Posterior vena cava (tissue), 2 donors: ENCODE measurements at regions not wholly inside any gene's neighbourhood (a gene's known extent, or its start where the extent isn't known, plus 50 kb on each side); places are given as distances from the start of the nearest gene placed in this dataset.
"Not testable (repeated sequence)": the region's sequence is repeated elsewhere in the genome, so short reads cannot be mapped to it uniquely, and the experiment has no call there.

Experiments used
- DNase-seq: peaks from one replicate; pipeline ENCODE4 v3.0.0-alpha.2; 2020; ENCODE audit warnings: low spot score
- intact Hi-C, 2 donors: fragments of 100-400 bp; cut with DNase I; formaldehyde crosslinking; loops; one replicate each; pipeline versions ENCODE4 v1.14.1 to v1.14.2; 2022 to 2023
- donor health status: DM: yes; HTN: yes; CAD: no.
- donor health status: DM: yes; HTN: yes; CAD: no.

- DNase-seq, result no peak
- intact Hi-C loops, result no loop called here
Observed at GRCh38 chr9:110095161-110095595, 112.8 kb downstream of the C9orf152 start.

- intact Hi-C loops, result no loop called here
- DNase-seq, result no peak
Observed at GRCh38 chr9:110095776-110096175, 112.2 kb downstream of the C9orf152 start.

- intact Hi-C loops, DNase-seq: not testable (repeated sequence)
Observed at GRCh38 chr9:110096674-110097073, 111.3 kb downstream of the C9orf152 start.

- intact Hi-C loops, result no loop called here
- DNase-seq, result no peak
Observed at GRCh38 chr9:110099236-110100095, 108.5 kb downstream of the C9orf152 start.

DNA sequence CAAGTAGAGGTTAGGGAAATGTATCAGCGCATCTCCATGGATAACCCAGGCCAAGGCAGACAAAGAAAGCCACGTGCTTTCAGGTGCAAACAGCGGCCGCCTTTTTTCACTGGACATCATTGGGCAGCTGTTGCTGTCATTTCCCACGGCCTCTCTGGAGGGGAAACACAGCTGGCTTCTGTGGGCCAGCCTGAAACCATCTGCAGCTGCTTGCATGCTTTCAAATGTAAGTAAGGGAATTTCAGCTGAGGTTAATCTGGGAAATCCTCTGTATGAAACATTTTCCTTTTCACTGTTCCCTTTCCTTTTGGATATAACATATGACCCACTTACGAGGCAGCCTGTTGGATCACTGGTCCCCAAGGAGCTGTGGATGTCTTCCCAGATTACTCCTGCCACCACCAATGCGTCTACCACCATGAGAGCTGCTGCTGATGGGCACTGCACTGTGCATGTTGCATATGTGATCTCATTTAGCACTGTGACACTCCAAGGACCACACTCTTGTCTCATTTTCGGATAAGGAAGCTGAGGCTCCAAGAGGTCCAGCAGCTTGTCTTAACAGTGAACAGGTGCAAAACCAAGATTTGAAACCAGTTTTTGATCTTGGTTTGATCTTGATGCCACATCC, 106.3 kb downstream of the C9orf152 start:
- intact Hi-C loops, result no loop called here
- DNase-seq, result no peak

DNA sequence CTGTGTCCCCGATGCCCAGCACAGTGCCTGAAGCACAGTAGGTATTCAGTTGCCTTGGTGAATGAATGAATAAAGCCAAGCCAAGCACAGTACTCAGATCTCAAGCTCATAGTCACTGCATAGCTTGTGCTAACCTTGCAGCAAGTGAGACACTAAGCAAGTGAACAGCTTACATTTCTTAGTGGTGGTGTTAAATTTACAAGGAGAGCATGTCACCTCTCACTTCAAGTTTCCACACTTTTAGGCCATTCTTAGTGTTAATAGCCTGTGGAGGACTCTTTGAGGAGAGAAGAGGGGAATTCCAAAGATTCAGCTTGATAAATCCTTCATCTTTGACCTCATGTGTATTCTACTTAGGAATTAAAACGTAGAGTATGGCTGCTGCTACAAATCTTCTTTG, 104.7 kb downstream of the C9orf152 start:
- intact Hi-C loops, result no loop called here
- no peak for DNase-seq

DNA sequence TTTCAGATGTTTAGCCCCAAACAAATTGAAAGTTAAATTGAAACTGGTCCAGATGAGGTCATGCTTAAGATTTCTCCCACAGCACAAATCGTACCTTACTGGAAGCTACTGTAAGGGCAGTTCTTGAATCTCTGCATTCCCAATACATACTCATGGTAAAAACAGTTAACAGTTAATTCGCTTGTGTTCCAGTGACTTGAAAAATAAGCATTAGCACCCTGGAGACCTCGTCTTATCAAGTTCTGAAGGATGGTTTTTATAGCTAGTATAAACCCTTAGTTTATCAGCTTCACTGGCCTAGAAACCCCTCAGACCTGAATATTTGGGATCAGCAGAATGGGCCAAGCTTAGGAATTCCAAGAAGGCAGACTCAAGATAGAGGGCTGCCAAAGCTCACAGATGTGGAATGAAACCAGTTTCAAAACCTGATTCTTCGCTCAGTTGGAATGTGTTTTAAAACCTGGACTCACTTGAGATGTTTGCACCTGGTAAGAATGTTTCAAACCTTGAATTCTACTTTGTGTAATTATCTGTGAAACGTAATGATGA, 103.6 kb downstream of the C9orf152 start:
- intact Hi-C loops, result no loop called here
- no peak for DNase-seq

- intact Hi-C loops, result no loop called here
- DNase-seq, result no peak
Observed at GRCh38 chr9:110105107-110105506, 102.9 kb downstream of the C9orf152 start.

DNA sequence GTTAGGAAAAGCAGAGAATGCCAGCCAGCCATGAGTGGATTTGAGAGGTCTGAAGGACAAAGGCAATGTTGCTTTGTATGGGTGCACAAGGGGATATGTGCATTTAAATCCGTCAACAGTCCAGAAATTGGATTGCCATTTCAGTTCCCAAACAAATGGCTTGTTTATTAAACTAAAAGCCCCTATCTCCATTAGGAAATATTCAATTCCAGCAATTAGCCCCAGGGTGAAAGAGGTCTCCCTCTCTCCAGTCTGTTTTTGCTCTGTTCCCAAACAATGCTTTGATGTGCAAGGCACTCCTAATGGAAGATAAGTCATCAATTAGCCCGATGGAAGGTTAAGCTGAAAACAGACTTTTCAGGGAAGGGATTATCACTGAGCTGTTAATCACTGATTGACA, 101.3 kb downstream of the C9orf152 start:
- intact Hi-C loops, result no loop called here
- DNase-seq, result no peak

DNA sequence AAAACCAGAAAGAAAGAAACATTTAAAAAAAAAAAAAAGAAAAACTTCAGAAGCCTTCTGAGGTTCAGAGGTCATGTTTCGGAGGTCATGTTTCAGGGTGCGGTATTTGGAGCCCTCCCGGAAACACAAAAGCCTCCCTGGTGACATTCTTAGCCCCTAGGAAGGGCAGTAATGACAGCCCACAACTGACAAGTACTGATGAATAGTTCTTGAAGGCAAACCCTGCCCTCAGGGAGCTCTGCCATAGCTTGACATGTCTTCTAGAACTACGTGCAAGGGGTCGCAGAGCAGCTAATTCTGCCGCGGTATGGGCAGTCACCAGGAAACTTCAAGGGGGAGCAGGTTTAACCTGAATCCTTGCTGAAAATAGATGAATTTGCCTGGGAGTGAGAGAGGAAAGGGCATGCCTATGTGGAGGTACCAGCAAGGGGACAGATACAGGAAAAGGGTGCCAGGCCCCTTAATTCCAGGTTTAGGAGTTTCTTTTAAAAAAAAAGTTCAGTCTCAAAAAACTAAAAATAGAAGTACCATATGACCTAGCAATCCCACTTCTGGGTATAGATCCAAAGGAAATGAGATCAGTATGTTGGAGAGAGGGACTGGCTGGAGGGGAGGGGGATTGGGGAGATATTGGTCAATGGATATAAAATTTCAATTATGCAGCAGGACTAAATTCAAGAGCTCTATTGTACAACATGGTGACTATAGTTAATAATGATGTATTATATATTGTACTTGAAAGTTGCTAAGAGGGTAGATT, 98.4 kb downstream of the C9orf152 start:
- no peak for DNase-seq
- intact Hi-C loops, result no loop called here

- no peak for DNase-seq
- intact Hi-C loops, result no loop called here
Observed at GRCh38 chr9:110110154-110110553, 97.8 kb downstream of the C9orf152 start.

DNA sequence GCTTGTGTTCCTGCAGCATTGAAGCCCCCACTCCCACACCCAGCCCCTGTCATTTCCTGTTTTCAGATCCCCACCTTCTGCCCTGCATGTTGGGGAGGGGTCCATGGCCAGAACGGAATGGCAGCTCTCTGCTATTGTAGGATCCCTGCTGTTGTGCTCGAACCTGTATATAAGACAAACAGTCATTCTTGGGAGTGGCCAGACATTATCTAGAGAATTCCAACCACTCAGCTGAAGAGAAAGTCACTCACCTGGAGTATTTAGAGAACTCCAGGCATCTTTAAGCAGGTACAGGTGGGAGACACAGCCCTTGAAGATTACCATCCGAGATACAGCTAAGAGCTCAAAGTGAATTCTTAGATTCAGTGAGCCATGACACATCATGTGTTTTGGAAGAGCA, 96.1 kb downstream of the C9orf152 start:
- intact Hi-C loops, result no loop called here
- no peak for DNase-seq

GRCh38 chr9:110112792-110113191, 95.2 kb downstream of the C9orf152 start:
- intact Hi-C loops, result no loop called here
- DNase-seq, result no peak

DNA sequence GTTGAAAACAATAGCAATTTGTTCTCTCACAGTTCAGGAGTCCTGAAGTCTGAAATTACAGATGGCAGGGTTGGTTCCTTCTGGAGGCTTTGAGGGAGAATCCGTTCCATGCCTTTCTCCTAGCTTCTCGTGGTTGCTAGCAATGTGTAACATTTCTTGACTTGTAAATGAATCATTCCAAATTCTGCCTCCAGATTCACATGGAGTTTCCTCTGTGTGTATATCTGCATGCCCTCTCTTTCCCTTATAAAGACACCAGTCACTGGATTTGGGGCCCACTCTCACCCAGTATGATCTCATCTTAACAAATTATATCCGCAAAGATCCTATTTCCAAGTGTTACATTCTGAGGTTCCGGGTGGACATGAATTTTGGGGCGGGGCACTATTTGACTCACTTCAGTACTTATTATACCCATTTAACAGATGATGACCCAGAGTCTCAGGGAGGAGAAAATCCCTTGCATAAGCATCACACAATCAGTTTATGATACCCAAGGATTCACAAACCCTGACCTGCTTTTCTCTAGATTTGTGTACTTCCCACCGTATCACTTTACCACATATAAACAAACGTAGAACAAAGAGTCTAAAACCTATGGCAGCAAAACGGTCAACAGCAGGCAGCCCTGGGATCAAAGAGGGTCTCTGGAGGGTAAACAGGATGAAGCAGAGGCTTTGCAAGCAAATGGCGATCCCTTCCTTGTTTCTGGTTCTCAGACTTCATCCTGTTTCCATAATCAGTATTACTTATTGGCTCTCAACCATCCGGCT, 93.7 kb downstream of the C9orf152 start:
- intact Hi-C loops, result no loop called here
- DNase-seq, result no peak

- intact Hi-C loops, result no loop called here
Observed at GRCh38 chr9:110114859-110115201, 93.1 kb downstream of the C9orf152 start.

DNA sequence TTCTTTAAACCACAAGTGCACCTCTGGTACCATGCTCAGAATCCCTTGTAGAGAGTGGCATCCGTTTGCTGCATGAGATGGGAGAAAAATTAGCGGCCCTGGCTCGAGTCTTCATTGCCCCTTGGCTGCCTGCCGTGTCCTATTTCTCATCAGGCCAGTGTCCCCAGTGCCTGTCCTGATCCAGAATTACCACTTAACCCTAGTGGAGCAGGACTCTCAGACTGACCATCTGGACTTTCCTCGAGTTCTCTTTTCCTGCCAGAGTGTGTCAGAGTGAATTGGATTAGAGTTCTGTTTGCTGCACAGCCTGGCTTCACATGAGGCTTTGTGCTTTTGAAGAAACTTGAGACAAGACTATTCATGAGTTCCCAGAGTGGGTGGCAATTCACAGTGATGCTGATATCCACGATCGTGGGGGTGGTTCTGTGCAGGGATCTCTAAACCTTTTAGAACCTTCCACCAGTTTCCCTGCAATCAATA, 92.6 kb downstream of the C9orf152 start:
- DNase-seq, result no peak
- intact Hi-C loops, result no loop called here

More at GRCh38 chr9:110114859-110115201, 93.1 kb downstream of the C9orf152 start:
- DNase-seq, result no peak

GRCh38 chr9:110115826-110116542, 92.0 kb downstream of the C9orf152 start:
- intact Hi-C loops, result no loop called here
- DNase-seq, result no peak

DNA sequence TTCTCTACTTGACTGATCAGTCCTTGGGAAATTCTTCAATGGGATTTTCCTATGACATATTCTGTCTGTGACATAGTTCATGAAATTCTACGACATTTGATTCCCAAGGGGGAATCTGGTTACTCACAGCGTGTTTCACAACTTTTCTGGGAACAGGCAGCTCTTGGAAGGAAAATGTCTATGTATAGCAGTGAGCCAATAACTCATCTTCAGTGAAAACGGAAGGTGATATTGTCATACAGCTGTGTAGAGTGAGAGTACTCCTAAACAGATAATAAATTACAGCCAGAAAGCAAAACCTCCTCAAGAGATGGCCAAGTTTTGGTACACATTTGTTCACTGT, 91.4 kb downstream of the C9orf152 start:
- DNase-seq, result no peak
- intact Hi-C loops, result no loop called here

DNA sequence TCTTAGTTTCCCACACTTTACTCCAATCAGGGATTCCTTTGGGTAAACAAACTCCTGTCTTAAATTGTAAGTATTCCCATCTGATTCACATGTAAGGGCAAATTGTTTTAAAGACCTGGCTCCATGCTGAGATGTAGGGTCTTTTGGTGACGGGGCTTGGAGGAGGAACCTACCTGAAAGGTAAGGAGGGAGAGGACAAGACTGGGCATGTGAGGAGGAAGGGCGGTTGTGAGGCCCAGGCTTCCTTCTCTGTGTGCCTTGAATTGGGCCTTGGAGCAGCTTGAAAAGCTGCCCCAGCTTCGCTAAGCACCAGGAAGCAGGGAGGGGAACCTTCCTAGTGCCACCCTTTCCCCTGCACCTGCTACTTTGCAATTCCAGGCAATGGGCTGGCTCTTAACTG, 86.8 kb downstream of the C9orf152 start:
- intact Hi-C loops, result no loop called here

More for the DNA sequence above, 86.8 kb downstream of the C9orf152 start:
- no peak for DNase-seq
